PC-3 (cell line): ENCODE measurements at regions not wholly inside any gene's neighbourhood (a gene's known extent, or its start where the extent isn't known, plus 50 kb on each side); places are given as distances from the start of the nearest gene placed in this dataset.

Experiments
- EZH2 ChIP-seq: fragments of 300-600 bp; sonication (generic); IDR thresholded peaks from one replicate; pipeline ENCODE4 v1.6.1; 2017; ENCODE audit warnings: antibody characterized with exemption, mild to moderate bottlenecking, low read length; ENCODE audit not compliant: unreplicated experiment
- EZH2phosphoT487 ChIP-seq: fragments of 300-600 bp; sonication (generic); IDR thresholded peaks from 2 replicates; pipeline ENCODE4 v1.6.1; 2018; ENCODE audit warnings: mild to moderate bottlenecking, antibody characterized with exemption, low read length, borderline replicate concordance
- TF ChIP-seq, protein P1 (sequence below): fragments of 300-600 bp; sonication (generic); conservative IDR thresholded peaks from 2 replicates; pipeline ENCODE4 v1.5.1; 2017; ENCODE audit warnings: antibody characterized with exemption, low read depth, mild to moderate bottlenecking, low read length

DNA sequence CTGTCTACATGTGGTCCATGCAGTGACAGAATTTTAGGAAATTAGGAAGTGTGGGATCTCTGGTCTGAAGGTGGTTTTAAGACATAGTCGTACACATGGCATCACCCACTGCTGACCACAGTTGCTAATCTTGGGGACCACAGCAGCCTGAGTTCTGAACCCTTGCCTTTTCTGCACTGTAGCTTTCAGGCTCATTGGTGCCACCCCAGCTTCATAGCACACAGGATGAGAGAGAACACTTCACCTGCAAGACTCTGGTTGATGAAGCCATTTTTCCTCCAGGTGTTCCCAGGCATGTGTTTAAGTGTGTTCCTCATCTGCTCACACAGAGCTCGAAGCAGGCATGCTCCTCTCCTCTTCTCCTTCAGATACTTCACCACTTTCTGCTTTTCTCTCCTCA, 68.2 kb upstream of the S1PR3 start:
- TF ChIP-seq, protein P1, sequence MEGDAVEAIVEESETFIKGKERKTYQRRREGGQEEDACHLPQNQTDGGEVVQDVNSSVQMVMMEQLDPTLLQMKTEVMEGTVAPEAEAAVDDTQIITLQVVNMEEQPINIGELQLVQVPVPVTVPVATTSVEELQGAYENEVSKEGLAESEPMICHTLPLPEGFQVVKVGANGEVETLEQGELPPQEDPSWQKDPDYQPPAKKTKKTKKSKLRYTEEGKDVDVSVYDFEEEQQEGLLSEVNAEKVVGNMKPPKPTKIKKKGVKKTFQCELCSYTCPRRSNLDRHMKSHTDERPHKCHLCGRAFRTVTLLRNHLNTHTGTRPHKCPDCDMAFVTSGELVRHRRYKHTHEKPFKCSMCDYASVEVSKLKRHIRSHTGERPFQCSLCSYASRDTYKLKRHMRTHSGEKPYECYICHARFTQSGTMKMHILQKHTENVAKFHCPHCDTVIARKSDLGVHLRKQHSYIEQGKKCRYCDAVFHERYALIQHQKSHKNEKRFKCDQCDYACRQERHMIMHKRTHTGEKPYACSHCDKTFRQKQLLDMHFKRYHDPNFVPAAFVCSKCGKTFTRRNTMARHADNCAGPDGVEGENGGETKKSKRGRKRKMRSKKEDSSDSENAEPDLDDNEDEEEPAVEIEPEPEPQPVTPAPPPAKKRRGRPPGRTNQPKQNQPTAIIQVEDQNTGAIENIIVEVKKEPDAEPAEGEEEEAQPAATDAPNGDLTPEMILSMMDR: no peak
- TF ChIP-seq EZH2phosphoT487 (no peak), EZH2 (no peak)
